HepG2 (cell line): ENCODE measurements at regions not wholly inside any gene's neighbourhood (a gene's known extent, or its start where the extent isn't known, plus 50 kb on each side); places are given as distances from the start of the nearest gene placed in this dataset.

Source experiments
- ATAC-seq: fragments of 200-7000 bp; cut with Tn5 transposase; 3 replicates; pipeline ENCODE4 v1.9.1; 2020; ENCODE audit warnings: mild to moderate bottlenecking, moderate library complexity
- BruUV-seq: library from RNA; stranded (reverse); fragments of 400-500 nt; replicated peaks from 2 replicates; lab custom pipeline; 2021; lab: Mats Ljungman, UMichigan
- CTCF ChIA-PET: fragments of 300-600 bp; formaldehyde crosslinking; extraction: SDS; loops from one replicate; lab custom pipeline; 2021; ENCODE audit warnings: low total read pairs, inconsistent platforms, low intra/inter-chr PET ratio; lab: Yijun Ruan, JAX
- POLR2A ChIA-PET: fragments of 350-600 bp; sonication (Branson Sonifier 250); formaldehyde crosslinking; loops from one replicate; lab custom pipeline; 2020; ENCODE audit warnings: antibody characterized with exemption, inconsistent platforms; lab: Yijun Ruan, JAX
- DNase-seq: peaks from one replicate; pipeline ENCODE4 v3.0.0-alpha.2; 2015; ENCODE audit warnings: low spot score
- FAIRE-seq: peaks from 3 replicates; lab custom pipeline; 2011; peaks lifted over from hg19 to GRCh38; lab: Jason Lieb, UNC
- H2AFZ ChIP-seq: one replicate; pipeline ENCODE4 v1.6.1; 2011; ENCODE audit warnings: low read length, inconsistent platforms
- H3K27ac ChIP-seq: fragments of 300-600 bp; 3 replicates; pipeline ENCODE4 v1.8.0; 2011; ENCODE audit warnings: mixed run types, mild to moderate bottlenecking, mixed read lengths, low read length, inconsistent platforms; ENCODE audit not compliant: insufficient read depth; ENCODE audit errors: extremely low read length
- H3K27me3 ChIP-seq, 2 experiments: fragments of 200-600 bp in 1 of 2; 2 replicates in 1 of 2; 3 replicates in 1 of 2; pipeline versions ENCODE4 v1.6.0 to v1.8.0; 2011; ENCODE audit warnings: low read length in 2 of 2, mild to moderate bottlenecking in 2 of 2, moderate library complexity in 2 of 2, inconsistent platforms in 1 of 2; ENCODE audit not compliant: insufficient read depth in 2 of 2, control insufficient read depth in 1 of 2
- H3K36me3 ChIP-seq, 2 experiments: fragments of 200-600 bp in 1 of 2; replicated peaks in 1 of 2; 2 replicates in 1 of 2; 3 replicates in 1 of 2; pipeline versions ENCODE4 v1.5.1 to v1.8.0; 2011; ENCODE audit warnings: low read length in 2 of 2, inconsistent platforms in 1 of 2; ENCODE audit not compliant: insufficient read depth in 2 of 2, control insufficient read depth in 1 of 2
- H3K4me1 ChIP-seq: 2 replicates; pipeline ENCODE4 v1.5.1; 2012; ENCODE audit warnings: low read length, inconsistent platforms; ENCODE audit not compliant: insufficient read depth
- H3K4me2 ChIP-seq: 2 replicates; pipeline ENCODE4 v1.6.0; 2011; ENCODE audit warnings: low read depth, low read length, inconsistent platforms
- H3K4me3 ChIP-seq, 3 experiments: fragments of 200-600 bp in 1 of 3; sonication (generic), shearing (Covaris generic) in 1 of 3; replicated peaks in 1 of 3; 2 replicates each; pipeline ENCODE4 v1.5.1; 2011 to 2016; ENCODE audit warnings: low read length in 3 of 3, inconsistent platforms in 2 of 3, low read depth in 2 of 3, mild to moderate bottlenecking in 2 of 3, control low read depth in 1 of 3, mixed read lengths in 1 of 3; ENCODE audit not compliant: insufficient read depth in 1 of 3
- H3K79me2 ChIP-seq: one replicate; pipeline ENCODE4 v1.6.1; 2011; ENCODE audit warnings: low read length, inconsistent platforms; ENCODE audit not compliant: insufficient read depth
- H3K9ac ChIP-seq: 2 replicates; pipeline ENCODE4 v1.6.0; 2011; ENCODE audit warnings: mild to moderate bottlenecking, low read depth, low read length, inconsistent platforms; ENCODE audit not compliant: insufficient read depth
- H3K9me3 ChIP-seq: 2 replicates; pipeline ENCODE4 v1.5.1; 2012; ENCODE audit warnings: mild to moderate bottlenecking, low read length
- H4K20me1 ChIP-seq: 2 replicates; pipeline ENCODE4 v1.6.0; 2011; ENCODE audit warnings: inconsistent platforms, mild to moderate bottlenecking, low read length, moderate library complexity; ENCODE audit not compliant: insufficient read depth
- GMEB2 ChIP-seq: IDR thresholded peaks from 2 replicates; pipeline ENCODE4 v1.6.1; 2016; ENCODE audit warnings: missing biosample characterization, missing genetic modification reagents, low read depth
- ZNF318 ChIP-seq: sonication (generic); formaldehyde crosslinking; IDR thresholded peaks from 2 replicates; pipeline ENCODE4 v1.4.0; 2020; ENCODE audit warnings: mild to moderate bottlenecking, missing genetic modification reagents
- in situ Hi-C: cut with HindIII; loops from 2 replicates; pipeline ENCODE4 v1.10.0; 2017; ENCODE audit warnings: low pct_unique_long_range_greater_than_20kb; ENCODE audit not compliant: extremely low pct_ligation_motif_present
- intact Hi-C: fragments of 100-400 bp; cut with micrococcal nuclease; formaldehyde crosslinking; loops from one replicate; pipeline ENCODE4 v1.10.0; 2022; ENCODE audit not compliant: unreplicated experiment

DNA sequence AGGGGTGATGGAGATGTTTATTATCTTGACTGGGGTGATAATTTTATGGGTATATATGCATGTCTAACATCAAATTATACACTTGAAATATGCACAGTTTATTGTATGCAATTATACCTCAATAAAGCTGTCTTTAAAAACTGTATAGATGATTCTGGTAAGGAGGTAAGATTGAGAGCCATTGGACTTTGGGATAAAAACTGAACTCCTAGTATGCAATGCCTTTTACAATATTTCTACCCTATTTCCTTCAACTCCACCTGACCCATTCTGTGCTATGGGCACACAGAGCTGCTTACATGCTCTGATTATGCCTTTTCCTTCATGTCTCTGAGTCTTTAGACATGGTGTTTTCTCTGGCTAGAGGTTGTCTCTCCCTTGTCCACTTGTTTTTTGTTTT is 63.9 kb upstream of the UGP2 start:
- POLR2A ChIA-PET = no interaction called here
- Histone ChIP-seq H3K4me2 (no peak overlapping the region), H3K79me2 (no peaks in the 10 kb centered on the region)
- CTCF ChIA-PET = no interaction called here
- in situ Hi-C loops = no loop called here
- FAIRE-seq = no peak
- TF ChIP-seq ZNF318 (CRISPR knock-in tag) (no peak), GMEB2 (CRISPR knock-in tag) (no peak)
- TF ChIP-seq, all 625 proteins: peak for 0
- H3K9me3 ChIP-seq = no peaks in the 10 kb centered on the region
- no peak overlapping the region for H2AFZ ChIP-seq
- no peaks in the 10 kb centered on the region for H3K27me3 ChIP-seq
- H4K20me1 ChIP-seq = no peaks in the 10 kb centered on the region
- intact Hi-C loops = no loop called here
- H3K4me1 ChIP-seq = peaks cover 13% of the 10 kb centered on the region; the same call in 1 of the 2 replicates
- no peaks in the 10 kb centered on the region for H3K36me3 ChIP-seq
- H3K27ac ChIP-seq = no peak overlapping the region
- no peak overlapping the region for H3K4me3 ChIP-seq
- DNase-seq (no peak), ATAC-seq (no peak)
- H3K9ac ChIP-seq = no peak overlapping the region
- BruUV-seq = no TSS peak
